ENCODE measurements at regions not wholly inside any gene's neighbourhood (a gene's known extent, or its start where the extent isn't known, plus 50 kb on each side); places are given as distances from the start of the nearest gene placed in this dataset.
"Not testable (repeated sequence)": the region's sequence is repeated elsewhere in the genome, so short reads cannot be mapped to it uniquely, and the experiment has no call there.

- no peak for DNase-seq
Measured at GRCh38 chr2:129361688-129362087, 617.8 kb upstream of the RAB6C start.

DNA sequence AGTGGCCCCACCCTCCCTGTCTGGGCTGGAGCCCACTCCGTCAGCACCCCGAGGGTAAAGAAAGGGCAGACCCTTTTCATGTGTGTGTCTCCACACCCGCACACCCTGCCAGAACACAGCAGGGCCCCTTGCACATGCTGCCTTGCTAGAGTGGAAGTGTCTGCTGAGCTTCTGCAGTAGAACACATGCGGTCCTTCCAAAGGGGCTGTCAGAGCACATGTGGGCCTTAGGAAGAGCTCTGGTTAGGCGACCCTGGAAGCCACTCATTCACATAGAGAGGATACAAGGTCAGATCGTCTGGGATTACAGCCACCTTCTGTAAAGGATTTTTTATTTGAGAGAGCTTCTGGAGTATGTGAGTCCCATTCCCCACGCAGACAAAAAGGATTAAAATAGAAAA lies 613.2 kb upstream of the RAB6C start:
- no peak for DNase-seq

DNA sequence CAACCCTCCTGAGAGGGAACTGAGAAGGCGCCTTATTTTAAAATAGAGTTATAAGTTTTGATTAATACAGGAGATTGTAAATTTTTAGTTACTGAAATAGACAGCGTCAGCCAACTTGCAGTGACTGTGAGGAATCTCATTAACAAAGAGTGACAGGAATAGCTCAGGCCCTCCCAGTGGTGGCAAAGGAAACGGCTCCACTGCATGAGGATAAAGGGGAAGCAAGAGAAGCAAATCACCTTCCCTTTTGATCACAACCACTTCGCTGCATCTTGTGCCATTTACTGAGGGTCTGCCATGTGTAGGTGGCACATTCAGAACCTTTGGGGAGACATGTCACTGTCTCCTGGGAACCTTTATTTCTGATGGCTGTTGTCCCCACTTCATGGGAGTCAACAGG lies 612.4 kb upstream of the RAB6C start:
- no peak for DNase-seq

GRCh38 chr2:129369437-129369836 lies 610.0 kb upstream of the RAB6C start:
- DNase-seq: no peak

DNA sequence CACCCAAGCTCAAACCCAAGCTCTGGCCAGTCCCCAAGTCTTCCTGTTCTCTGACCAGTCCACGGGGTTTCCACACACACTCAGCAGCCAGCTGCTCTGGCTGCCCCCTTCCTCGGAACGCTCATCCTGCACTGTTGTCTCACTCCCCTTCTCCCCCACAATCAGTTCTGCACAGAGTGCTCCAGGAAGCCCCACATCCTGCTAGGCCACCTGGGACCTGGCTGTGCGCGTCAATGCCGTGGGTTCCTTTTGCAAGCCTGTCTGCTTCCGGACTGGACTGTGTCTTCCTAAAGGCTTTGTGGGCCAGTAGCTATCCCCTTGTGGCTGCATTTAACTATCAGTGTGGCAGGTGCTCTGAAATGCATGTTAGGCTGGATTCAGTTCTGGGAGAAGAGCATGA lies 605.0 kb upstream of the RAB6C start:
- no peak for DNase-seq

DNA sequence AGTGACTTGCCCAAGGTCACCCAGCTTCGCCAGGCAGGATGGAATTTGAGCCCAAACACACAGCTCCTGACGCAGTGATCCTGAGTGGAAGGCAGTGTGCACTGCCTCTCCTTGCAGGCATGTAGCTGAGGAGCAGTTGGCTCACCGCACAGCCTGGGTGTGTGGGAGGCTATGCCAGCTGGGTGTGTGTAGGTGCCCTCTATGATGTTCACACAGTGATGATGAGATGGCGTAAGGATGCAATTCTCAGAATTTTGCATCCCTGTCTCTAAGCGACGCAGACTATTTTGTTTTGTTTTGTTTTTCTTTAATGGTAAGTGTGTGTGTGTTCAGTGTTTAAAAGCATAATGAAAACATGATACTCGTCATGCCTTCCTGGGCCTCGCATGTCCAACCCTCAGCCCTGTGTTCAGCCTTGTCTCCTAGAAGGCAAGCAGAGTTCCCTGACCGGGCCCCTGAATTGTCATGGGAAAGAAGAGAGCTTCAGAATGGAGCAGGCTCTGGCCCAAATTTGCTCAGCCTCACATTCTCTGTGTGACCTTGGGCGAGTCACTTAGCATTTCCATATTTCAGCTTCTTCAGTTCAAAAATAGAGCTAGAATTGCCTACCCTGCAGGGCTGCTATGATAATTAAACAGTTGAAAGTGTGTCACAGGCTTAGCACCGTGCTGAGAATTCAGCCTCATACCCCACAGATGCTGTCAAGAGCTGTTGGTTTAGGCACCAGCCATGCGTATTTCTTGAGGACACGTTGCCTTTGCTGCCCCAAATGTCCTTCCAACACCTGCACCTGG lies 603.6 kb upstream of the RAB6C start:
- no peak for DNase-seq

- DNase-seq: no peak
Measured at GRCh38 chr2:129376426-129377077, 602.9 kb upstream of the RAB6C start.

GRCh38 chr2:129377078-129377469 lies 602.4 kb upstream of the RAB6C start:
- no peak for DNase-seq

- DNase-seq: no peak
Measured at GRCh38 chr2:129378186-129378585, 601.3 kb upstream of the RAB6C start.

DNA sequence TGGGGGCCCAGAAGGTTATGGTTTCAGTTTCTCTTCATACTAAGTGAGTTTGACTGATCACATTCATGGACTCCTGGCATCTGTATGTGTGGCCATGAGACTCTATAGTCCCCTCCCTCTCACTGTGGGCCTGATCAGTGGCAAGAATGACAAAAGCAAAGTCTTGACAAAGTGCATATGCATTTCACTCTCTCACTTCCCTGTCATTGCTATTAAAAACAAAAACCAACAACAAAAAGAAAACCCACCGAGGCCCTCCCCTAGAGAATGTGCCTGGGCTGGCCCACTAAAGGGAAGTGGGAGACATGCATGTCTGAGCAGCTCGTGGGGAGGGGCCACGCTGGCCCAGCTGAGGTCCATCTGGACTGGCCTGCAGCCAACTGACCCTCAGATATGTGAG lies 600.1 kb upstream of the RAB6C start:
- DNase-seq: no peak

DNA sequence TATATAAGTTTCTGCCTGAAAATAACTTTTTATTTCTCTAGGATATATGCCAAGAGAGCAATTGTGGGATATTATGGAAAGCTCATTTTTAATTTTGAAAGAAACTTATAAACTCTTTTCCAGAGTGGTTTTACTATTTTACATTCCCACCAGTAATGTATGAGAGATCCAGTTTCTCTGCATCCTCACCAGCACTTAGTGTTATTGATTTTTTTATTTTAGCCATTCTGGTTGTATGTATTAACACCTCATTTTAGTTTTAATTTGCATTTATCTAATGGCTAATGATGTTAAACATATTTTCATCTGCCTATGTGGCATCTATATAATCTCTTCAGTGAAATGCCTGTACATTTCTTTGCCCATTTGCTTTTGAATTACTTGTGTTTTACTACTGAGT lies 597.7 kb upstream of the RAB6C start:
- DNase-seq: no peak

GRCh38 chr2:129388870-129389269 lies 590.6 kb upstream of the RAB6C start:
- DNase-seq: no peak

DNA sequence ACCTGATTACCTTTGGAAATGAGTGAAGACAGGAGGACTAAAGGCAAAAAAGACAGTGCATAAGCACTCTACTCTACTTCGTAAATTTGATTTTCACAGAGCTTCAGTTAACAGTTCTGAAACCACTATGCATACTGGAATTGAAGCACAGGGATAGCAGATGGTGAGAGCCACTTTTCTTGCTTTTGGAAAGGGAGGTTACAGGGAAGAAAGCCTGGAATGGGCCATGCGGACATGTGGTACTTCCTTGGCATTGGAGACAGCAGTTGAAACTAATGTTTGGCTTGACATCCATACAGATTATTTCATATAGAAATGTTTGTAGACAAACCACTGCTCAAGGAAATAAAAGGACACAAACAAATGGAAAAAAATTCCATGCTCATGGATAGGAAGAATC lies 585.6 kb upstream of the RAB6C start:
- DNase-seq: no peak

GRCh38 chr2:129396980-129397599 lies 582.4 kb upstream of the RAB6C start:
- DNase-seq: peak; percentile 17

DNA sequence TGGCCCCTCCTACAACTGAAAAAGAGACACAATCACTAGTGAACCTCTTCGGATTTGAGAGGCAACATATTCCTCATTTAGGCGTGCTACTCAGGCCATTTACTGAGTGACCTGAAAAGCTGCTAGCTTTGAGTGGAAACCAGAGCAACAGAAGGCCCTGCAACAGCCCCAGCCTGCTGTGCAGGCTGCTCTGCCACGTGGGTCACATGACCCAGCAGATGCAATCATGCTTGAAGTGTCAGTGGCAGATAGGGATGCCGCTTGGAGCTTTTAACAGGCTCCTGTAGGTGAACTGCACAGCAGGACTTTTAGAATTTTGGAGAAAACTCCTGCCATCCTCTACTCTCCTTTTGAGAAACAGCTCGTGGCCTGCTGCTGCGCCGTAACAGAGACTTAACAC lies 578.6 kb upstream of the RAB6C start:
- no peak for DNase-seq

DNA sequence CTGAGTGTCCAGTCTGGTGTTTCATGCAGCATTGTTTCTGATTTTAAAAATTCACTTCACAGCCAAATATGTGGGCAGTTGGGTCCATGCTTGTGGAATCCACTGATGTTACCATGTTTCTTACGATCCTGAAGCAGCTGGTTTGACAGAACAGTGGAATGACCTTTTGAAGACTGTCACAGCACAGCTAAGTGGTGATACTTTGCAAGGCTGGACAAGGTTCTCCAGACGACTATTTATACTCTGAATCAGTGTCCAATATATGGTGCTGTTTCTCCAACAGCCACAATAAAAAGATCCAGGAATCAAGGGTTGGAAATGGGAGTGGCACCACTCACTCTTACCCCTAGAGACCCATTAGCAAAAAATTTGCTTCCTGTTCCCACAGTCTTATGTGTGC lies 577.4 kb upstream of the RAB6C start:
- no peak for DNase-seq

DNA sequence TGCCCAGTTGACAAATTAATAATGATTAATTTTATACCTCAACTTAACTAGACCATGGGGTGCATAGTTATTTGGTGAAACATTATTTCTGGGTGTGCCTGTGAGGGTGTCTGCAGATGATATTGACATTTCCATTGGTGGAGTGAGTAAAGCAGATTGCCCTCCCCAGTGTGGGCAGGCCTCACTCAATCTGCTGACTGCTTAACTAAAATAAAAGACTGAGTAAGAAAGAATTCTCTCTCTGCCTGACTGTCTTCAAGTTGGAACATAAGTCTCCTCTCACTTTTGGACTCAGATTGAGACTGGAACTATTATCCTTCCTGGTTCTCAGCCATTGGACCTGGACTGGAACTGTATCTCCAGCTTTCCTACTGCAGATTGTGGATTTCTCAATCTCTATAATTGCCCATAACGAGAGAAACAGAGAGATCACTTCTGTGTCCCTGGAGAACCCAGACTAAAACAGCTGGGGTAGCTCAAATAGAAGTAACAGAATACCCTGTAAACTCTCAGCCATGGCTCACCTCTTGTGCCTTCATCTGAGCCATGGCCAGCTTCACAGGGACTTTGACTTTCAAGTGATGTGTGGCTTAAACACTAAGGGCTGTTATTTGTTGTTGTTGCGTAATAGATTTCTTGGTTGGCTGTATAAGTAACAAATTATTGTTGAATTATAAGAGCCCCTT lies 575.3 kb upstream of the RAB6C start:
- no peak for DNase-seq

DNA sequence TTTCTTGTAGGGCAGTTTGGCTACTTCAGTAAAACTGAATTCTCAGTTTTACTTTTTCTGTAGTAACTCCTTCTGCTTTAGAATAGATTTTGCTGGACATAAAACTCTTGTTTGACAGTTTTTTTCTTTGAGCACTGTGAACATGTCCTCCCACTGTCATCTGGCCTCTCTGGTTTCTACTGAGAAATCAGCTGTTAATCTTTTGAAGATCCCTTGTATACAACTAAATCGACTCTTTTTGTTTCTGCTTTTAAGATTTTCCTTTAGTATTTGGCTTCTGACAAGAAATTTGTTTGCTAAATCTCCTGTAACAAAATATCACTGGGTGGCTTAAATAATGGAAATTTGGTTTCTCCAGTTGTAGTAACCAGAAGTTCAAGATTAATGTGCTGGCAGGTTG lies 570.9 kb upstream of the RAB6C start:
- no peak for DNase-seq

GRCh38 chr2:129417041-129417440 lies 562.4 kb upstream of the RAB6C start:
- DNase-seq: not testable (repeated sequence)

DNA sequence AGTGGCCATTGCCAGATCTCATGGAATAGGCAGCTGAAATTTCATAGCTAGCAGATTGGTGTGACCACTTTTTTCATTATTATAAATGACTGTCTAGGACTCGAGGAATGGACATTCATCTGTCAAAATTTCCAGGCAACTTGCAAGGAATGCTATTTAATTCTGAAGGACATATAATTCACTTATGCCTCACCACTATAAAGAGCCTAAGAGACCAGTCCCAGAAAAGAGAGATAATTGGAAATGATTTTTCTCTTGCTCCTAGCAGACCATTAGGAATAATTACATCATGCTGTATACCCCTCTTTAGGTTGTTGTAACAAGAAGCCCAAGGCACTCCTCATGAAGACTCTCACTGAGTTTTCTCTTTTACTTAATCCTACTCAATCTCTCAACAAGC lies 557.4 kb upstream of the RAB6C start:
- no peak for DNase-seq

- DNase-seq: no peak
Measured at GRCh38 chr2:129428086-129428660, 551.3 kb upstream of the RAB6C start.

GRCh38 chr2:129430911-129431310 lies 548.6 kb upstream of the RAB6C start:
- DNase-seq: no peak

DNA sequence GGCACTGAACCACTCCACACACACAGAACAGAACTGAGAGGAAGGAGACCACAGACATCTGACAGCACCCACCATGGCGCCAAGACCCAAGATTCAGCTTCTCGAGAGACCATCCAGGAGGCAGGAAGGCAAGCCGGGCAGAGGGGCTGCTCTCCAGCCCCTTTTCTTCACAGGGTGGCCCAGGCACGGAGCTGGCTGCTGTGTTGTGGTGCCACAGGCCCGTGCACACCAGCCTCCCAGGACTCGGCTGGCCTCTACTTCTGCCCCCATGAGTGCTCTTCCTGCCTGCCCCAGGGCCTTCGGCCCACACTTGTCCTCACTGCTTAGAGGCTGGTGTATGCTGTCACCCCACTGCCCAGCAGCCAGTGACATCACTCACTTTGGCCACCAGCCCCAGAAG lies 547.6 kb upstream of the RAB6C start:
- DNase-seq: no peak
